IMR-90 (cell line): ENCODE measurements at regions not wholly inside any gene's neighbourhood (a gene's known extent, or its start where the extent isn't known, plus 50 kb on each side); places are given as distances from the start of the nearest gene placed in this dataset.

Experiments used
- ATAC-seq: fragments of 200-7000 bp; cut with Tn5 transposase; 2 replicates; pipeline ENCODE4 v1.9.1; 2020; ENCODE audit warnings: low read depth, mild to moderate bottlenecking, moderate library complexity
- BruUV-seq: library from RNA; stranded (reverse); fragments of 400-500 nt; replicated peaks from 2 replicates; lab custom pipeline; 2021; lab: Mats Ljungman, UMichigan
- CTCF ChIA-PET: fragments of 300-600 bp; formaldehyde crosslinking; extraction: SDS; loops from one replicate; lab custom pipeline; 2021; ENCODE audit warnings: antibody characterized with exemption; lab: Yijun Ruan, JAX
- POLR2A ChIA-PET: fragments of 300-600 bp; sonication (Branson Sonifier 250); formaldehyde crosslinking; loops from one replicate; lab custom pipeline; 2022; ENCODE audit warnings: antibody characterized with exemption; ENCODE audit not compliant: unreplicated experiment; lab: Charles Lee
- DNase-seq: peaks from one replicate; pipeline ENCODE4 v3.0.0; 2013
- H2AFZ ChIP-seq: replicated peaks from 2 replicates; pipeline ENCODE3; 2013; ENCODE audit warnings: low read length, mild to moderate bottlenecking; ENCODE audit not compliant: poor library complexity
- H2AK5ac ChIP-seq: 2 replicates; pipeline ENCODE4 v1.6.1; 2013; ENCODE audit warnings: low read depth, low read length, inconsistent platforms
- H2AK9ac ChIP-seq: replicated peaks from 2 replicates; pipeline ENCODE3; 2013; ENCODE audit warnings: mild to moderate bottlenecking, low read depth, low read length, moderate library complexity; ENCODE audit not compliant: poor library complexity
- H2BK120ac ChIP-seq: 2 replicates; pipeline ENCODE4 v1.6.1; 2013; ENCODE audit warnings: low read depth, low read length, inconsistent platforms
- H2BK15ac ChIP-seq: 3 replicates; pipeline ENCODE4 v1.6.1; 2013; ENCODE audit warnings: low read depth, low read length, inconsistent platforms
- H2BK20ac ChIP-seq: 2 replicates; pipeline ENCODE4 v1.6.1; 2013; ENCODE audit warnings: low read depth, mild to moderate bottlenecking, inconsistent platforms, low read length, moderate library complexity
- H2BK5ac ChIP-seq: 2 replicates; pipeline ENCODE4 v1.6.1; 2013; ENCODE audit warnings: mild to moderate bottlenecking, low read depth, low read length, inconsistent platforms; ENCODE audit not compliant: poor library complexity, severe bottlenecking
- H3K14ac ChIP-seq: replicated peaks from 2 replicates; pipeline ENCODE4 v1.6.1; 2013; ENCODE audit warnings: low read depth, low read length, inconsistent platforms
- H3K18ac ChIP-seq: 2 replicates; pipeline ENCODE4 v1.6.1; 2013; ENCODE audit warnings: low read depth, low read length, control low read depth
- H3K23ac ChIP-seq: 2 replicates; pipeline ENCODE4 v1.6.1; 2013; ENCODE audit warnings: low read depth, low read length, inconsistent platforms
- H3K27ac ChIP-seq: 2 replicates; pipeline ENCODE4 v1.5.1; 2013; ENCODE audit warnings: mild to moderate bottlenecking, control low read depth, low read length; ENCODE audit not compliant: insufficient read depth
- H3K27me3 ChIP-seq: 2 replicates; pipeline ENCODE4 v1.6.1; 2013; ENCODE audit warnings: low read length; ENCODE audit not compliant: control insufficient read depth, insufficient read depth
- H3K36me3 ChIP-seq: 2 replicates; pipeline ENCODE4 v1.6.1; 2013; ENCODE audit warnings: low read length, mixed read lengths; ENCODE audit not compliant: control insufficient read depth, insufficient read depth
- H3K4ac ChIP-seq: 2 replicates; pipeline ENCODE4 v1.6.1; 2013; ENCODE audit warnings: low read depth, low read length, inconsistent platforms
- H3K4me1 ChIP-seq: 2 replicates; pipeline ENCODE4 v1.6.1; 2013; ENCODE audit warnings: low read length, mixed read lengths; ENCODE audit not compliant: control insufficient read depth, insufficient read depth
- H3K4me2 ChIP-seq: 2 replicates; pipeline ENCODE4 v1.6.1; 2013; ENCODE audit warnings: low read depth, mild to moderate bottlenecking, control low read depth, low read length, moderate library complexity
- H3K4me3 ChIP-seq: 2 replicates; pipeline ENCODE4 v1.5.1; 2013; ENCODE audit warnings: low read depth, mild to moderate bottlenecking, control low read depth, low read length, moderate library complexity; ENCODE audit not compliant: insufficient read depth
- H3K56ac ChIP-seq: 2 replicates; pipeline ENCODE4 v1.6.1; 2013; ENCODE audit warnings: low read length, inconsistent platforms; ENCODE audit not compliant: insufficient read depth; ENCODE audit errors: extremely low read depth
- H3K79me1 ChIP-seq, 2 experiments: 2 replicates each; pipeline ENCODE4 v1.6.1; 2013; ENCODE audit warnings: low read length in 2 of 2, inconsistent platforms in 1 of 2, low read depth in 1 of 2
- H3K9ac ChIP-seq: 2 replicates; pipeline ENCODE4 v1.6.1; 2013; ENCODE audit warnings: low read depth, low read length, control low read depth
- H3K9me1 ChIP-seq: 2 replicates; pipeline ENCODE4 v1.6.1; 2013; ENCODE audit warnings: low read length, inconsistent platforms; ENCODE audit not compliant: insufficient read depth
- H3K9me3 ChIP-seq: 2 replicates; pipeline ENCODE4 v1.6.1; 2013; ENCODE audit warnings: low read length; ENCODE audit not compliant: control insufficient read depth, insufficient read depth
- H4K20me1 ChIP-seq: 2 replicates; pipeline ENCODE4 v1.6.1; 2013; ENCODE audit warnings: low read length, inconsistent platforms; ENCODE audit not compliant: insufficient read depth
- H4K5ac ChIP-seq: 2 replicates; pipeline ENCODE4 v1.6.1; 2013; ENCODE audit warnings: mild to moderate bottlenecking, low read depth, low read length, control low read depth
- H4K8ac ChIP-seq, 2 experiments: 2 replicates each; pipeline ENCODE4 v1.6.1; 2013; ENCODE audit warnings: low read depth in 2 of 2, low read length in 2 of 2, control low read depth in 1 of 2, inconsistent platforms in 1 of 2
- H4K91ac ChIP-seq: 2 replicates; pipeline ENCODE4 v1.6.1; 2013; ENCODE audit warnings: low read depth, low read length, inconsistent platforms; ENCODE audit not compliant: insufficient read depth
- FOS ChIP-seq: fragments of 150-350 bp; IDR thresholded peaks from 2 replicates; pipeline ENCODE4 v1.6.1; 2016; ENCODE audit warnings: low read depth, low read length
- MAFK ChIP-seq: IDR thresholded peaks from 2 replicates; pipeline ENCODE4 v1.6.1; 2012; ENCODE audit warnings: low read depth, low read length, improper control_type of control experiment
- MAZ ChIP-seq: IDR thresholded peaks from 2 replicates; pipeline ENCODE4 v1.6.1; 2012; ENCODE audit warnings: low read depth, mild to moderate bottlenecking, low read length, improper control_type of control experiment, moderate library complexity, borderline replicate concordance
- MXI1 ChIP-seq: IDR thresholded peaks from 2 replicates; pipeline ENCODE4 v1.6.1; 2012; ENCODE audit warnings: low read depth, mild to moderate bottlenecking, low read length, moderate library complexity, borderline replicate concordance
- SMC3 ChIP-seq: fragments of 150-350 bp; IDR thresholded peaks from 2 replicates; pipeline ENCODE4 v1.6.1; 2016; ENCODE audit warnings: low read depth, mild to moderate bottlenecking, antibody characterized with exemption, low read length, moderate library complexity
- WGBS, 2 experiments: methylation state at CpG; one replicate each; pipeline versions ENCODE4 v1.1.5 to v1.1.7; 2013; ENCODE audit warnings: missing lambda C conversion rate in 2 of 2; ENCODE audit not compliant: insufficient read length in 1 of 2; ENCODE audit errors: extremely low coverage in 2 of 2; 5-methylcytosine and 5-hydroxymethylcytosine counted together
- dilution Hi-C: fragments of 300-500 bp; cut with HindIII; formaldehyde crosslinking; loops from one replicate; pipeline ENCODE4 v1.14.3; 2018; ENCODE audit warnings: low sequenced_read_pairs; ENCODE audit not compliant: unreplicated experiment
- in situ Hi-C: fragments of 300-500 bp; cut with MboI; formaldehyde crosslinking; loops from 3 replicates; pipeline ENCODE4 v1.14.3; 2019; ENCODE audit warnings: low sequenced_read_pairs, inconsistent platforms, mixed read lengths
- intact Hi-C: fragments of 100-400 bp; cut with micrococcal nuclease; formaldehyde crosslinking; loops from 2 replicates; pipeline ENCODE4 v1.10.0; 2022
- TF ChIP-seq, protein P1 (sequence below): fragments of 150-350 bp; IDR thresholded peaks from 2 replicates; pipeline ENCODE4 v1.6.1; 2017; ENCODE audit warnings: mild to moderate bottlenecking, antibody characterized with exemption, low read length, low read depth
- TF ChIP-seq, protein P2 (sequence below): conservative IDR thresholded peaks from 2 replicates; pipeline ENCODE4 v1.5.1; 2012; ENCODE audit warnings: mild to moderate bottlenecking, low read depth, low read length, improper control_type of control experiment

DNA sequence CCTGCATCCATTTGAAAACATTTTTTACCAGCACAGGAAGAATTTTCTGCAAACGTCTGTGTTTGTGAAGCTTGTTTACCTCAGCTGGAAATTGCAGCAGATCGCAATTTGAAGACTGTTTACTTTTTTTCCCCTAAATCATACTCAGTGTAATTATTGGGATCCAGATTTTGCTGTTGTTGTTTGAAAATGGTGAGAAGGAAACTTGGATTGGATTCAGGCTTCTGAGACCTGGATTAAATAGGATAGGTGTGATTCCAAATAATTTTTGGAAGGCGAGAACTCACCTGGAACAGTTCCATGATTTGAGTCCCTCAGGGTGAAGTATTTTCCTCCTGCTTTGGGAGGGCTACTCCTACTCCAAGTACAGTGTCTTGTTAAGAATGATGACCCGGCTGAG, 279.8 kb downstream of the STIM2 start:
- Histone ChIP-seq H3K18ac (no peak overlapping the region), H3K4ac (no peak overlapping the region), H2BK20ac (no peak overlapping the region), H3K79me1 (no peaks in the 10 kb centered on the region), H3K23ac (no peak overlapping the region), H4K5ac (no peak overlapping the region), H4K8ac (no peak overlapping the region), H2BK15ac (no peak overlapping the region), H3K9me1 (no peaks in the 10 kb centered on the region), H4K20me1 (no peaks in the 10 kb centered on the region), H3K27ac (no peak overlapping the region), H3K4me2 (no peak overlapping the region), H3K4me1 (no peaks in the 10 kb centered on the region), H2BK120ac (no peak overlapping the region), H3K36me3 (no peaks in the 10 kb centered on the region), H4K91ac (no peak overlapping the region), H2AK5ac (no peak overlapping the region), H3K56ac (no peak overlapping the region), H2BK5ac (no peak overlapping the region), H3K14ac (no peak overlapping the region), H2AFZ (no peak overlapping the region), H3K9me3 (no peaks in the 10 kb centered on the region), H3K9ac (no peak overlapping the region), H3K4me3 (no peak overlapping the region), H2AK9ac (no peak overlapping the region), H3K27me3 (no peaks in the 10 kb centered on the region)
- intact Hi-C loops = no loop called here
- DNase-seq (no peak), ATAC-seq (no peak)
- dilution Hi-C loops = no loop called here
- no CpG with 5 or more reads among the region's 4 CpGs for WGBS, 2 experiments
- in situ Hi-C loops = no loop called here
- CTCF ChIA-PET = no interaction called here
- POLR2A ChIA-PET = no interaction called here
- TF ChIP-seq, protein P1, sequence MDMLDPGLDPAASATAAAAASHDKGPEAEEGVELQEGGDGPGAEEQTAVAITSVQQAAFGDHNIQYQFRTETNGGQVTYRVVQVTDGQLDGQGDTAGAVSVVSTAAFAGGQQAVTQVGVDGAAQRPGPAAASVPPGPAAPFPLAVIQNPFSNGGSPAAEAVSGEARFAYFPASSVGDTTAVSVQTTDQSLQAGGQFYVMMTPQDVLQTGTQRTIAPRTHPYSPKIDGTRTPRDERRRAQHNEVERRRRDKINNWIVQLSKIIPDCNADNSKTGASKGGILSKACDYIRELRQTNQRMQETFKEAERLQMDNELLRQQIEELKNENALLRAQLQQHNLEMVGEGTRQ = no peak
- TF ChIP-seq MAZ (no peak), MAFK (no peak), FOS (no peak), SMC3 (no peak), MXI1 (no peak)
- TF ChIP-seq, protein P2, sequence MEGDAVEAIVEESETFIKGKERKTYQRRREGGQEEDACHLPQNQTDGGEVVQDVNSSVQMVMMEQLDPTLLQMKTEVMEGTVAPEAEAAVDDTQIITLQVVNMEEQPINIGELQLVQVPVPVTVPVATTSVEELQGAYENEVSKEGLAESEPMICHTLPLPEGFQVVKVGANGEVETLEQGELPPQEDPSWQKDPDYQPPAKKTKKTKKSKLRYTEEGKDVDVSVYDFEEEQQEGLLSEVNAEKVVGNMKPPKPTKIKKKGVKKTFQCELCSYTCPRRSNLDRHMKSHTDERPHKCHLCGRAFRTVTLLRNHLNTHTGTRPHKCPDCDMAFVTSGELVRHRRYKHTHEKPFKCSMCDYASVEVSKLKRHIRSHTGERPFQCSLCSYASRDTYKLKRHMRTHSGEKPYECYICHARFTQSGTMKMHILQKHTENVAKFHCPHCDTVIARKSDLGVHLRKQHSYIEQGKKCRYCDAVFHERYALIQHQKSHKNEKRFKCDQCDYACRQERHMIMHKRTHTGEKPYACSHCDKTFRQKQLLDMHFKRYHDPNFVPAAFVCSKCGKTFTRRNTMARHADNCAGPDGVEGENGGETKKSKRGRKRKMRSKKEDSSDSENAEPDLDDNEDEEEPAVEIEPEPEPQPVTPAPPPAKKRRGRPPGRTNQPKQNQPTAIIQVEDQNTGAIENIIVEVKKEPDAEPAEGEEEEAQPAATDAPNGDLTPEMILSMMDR = no peak
- no TSS peak for BruUV-seq
